NCI-H1930 (cell line): ENCODE measurements at regions not wholly inside any gene's neighbourhood (a gene's known extent, or its start where the extent isn't known, plus 50 kb on each side); places are given as distances from the start of the nearest gene placed in this dataset.

Source experiments
- DNase-seq, 2 experiments: peaks; one replicate each; lab custom pipeline; 2025; lab: John Stamatoyannopoulos, UW

GRCh38 chr20:43241057-43241702 lies 51.5 kb upstream of the PTPRT start:
- DNase-seq: no peak
